Loucy (cell line): ENCODE measurements at regions not wholly inside any gene's neighbourhood (a gene's known extent, or its start where the extent isn't known, plus 50 kb on each side); places are given as distances from the start of the nearest gene placed in this dataset.

ENCODE experiments used
- CTCF ChIP-seq: fragments of 200-600 bp; sonication (generic); conservative IDR thresholded peaks from 2 replicates; pipeline ENCODE4 v1.5.1; 2014; ENCODE audit warnings: mild to moderate bottlenecking, antibody characterized with exemption, low read length
- EZH2phosphoT487 ChIP-seq: fragments of 200-600 bp; IDR thresholded peaks from 2 replicates; pipeline ENCODE4 v1.6.1; 2018; ENCODE audit warnings: antibody characterized with exemption, mild to moderate bottlenecking, moderate library complexity, borderline replicate concordance

GRCh38 chr3:3351226-3351625 is 171.7 kb upstream of the CRBN start:
- no peak for TF ChIP-seq CTCF
- TF ChIP-seq EZH2phosphoT487, result no peak
